ENCODE measurements at regions not wholly inside any gene's neighbourhood (a gene's known extent, or its start where the extent isn't known, plus 50 kb on each side); places are given as distances from the start of the nearest gene placed in this dataset.
"Not testable (repeated sequence)": the region's sequence is repeated elsewhere in the genome, so short reads cannot be mapped to it uniquely, and the experiment has no call there.

DNA sequence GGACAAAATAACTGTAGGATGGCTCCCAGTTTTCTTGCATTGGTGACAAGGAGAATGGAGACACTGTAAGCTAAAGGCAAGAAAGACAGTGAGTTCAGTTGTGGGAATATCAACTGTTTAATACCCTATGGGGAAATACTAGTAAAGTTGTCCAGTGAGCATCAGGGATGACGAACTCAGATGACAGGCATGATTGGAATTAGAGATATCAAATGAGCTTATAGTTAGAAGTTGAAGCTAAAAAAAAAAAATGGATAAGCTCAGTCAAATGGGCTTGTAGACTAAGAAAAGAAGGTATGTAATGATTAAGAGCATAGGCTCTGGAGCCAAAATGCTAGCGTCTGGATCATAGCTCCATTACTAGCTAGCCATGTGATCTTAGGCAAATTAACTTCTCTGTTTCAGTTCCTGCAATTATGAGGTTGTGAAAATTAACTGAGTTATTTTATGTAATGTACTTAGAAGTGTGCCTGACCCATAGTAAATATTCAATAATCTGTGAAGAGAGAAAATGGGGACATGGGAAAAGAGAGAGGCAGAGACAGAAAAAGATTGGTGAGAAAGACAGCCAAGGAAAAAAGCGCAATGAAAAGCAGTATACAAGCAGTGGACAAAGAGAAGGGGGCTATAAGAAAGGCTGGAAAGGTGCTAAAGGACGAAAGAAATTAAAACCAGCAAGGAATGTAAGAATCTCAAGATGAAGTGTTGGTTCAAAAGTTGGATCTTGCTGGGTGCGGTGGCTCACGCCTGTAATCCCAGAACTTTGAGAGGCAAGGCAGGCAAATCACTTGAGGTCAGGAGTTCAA is 95.7 kb upstream of the SLC39A10 start:
- no peak for TF ChIP-seq CTCF (IDR thresholded peaks at IDR 0.05)
- DNase-seq (ENCODE audit: low spot score) (no peak), ATAC-seq (ENCODE audit: low FRiP score) (no peak)

- no peak for DNase-seq (ENCODE audit: low spot score)
- TF ChIP-seq CTCF (IDR thresholded peaks at IDR 0.05) = no peak
- no peak for ATAC-seq (ENCODE audit: low FRiP score)
Measured at GRCh38 chr2:195560209-195560895, 96.7 kb upstream of the SLC39A10 start.

GRCh38 chr2:195559431-195559914 is 97.6 kb upstream of the SLC39A10 start:
- DNase-seq (ENCODE audit: low spot score) = no peak
- TF ChIP-seq CTCF (IDR thresholded peaks at IDR 0.05) = no peak
- no peak for ATAC-seq (ENCODE audit: low FRiP score)

DNA sequence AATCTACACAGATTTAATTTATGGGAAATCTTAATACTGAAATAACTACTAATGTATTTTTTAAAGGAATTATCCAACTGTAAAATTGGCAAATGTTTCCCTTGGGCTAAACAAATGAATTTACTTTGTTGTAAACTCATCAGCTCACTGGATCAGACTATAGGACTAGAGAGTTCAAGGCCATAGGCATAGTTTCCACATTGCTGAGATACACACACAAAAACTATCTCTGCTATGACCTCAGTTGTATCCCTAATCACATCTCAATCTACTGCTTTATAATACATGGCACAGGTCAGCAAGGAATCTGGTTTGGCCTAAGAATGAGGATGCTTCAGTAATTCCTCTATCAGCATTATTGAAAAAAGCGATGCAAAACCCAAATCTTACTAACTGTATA is 101.1 kb upstream of the SLC39A10 start:
- DNase-seq (ENCODE audit: low spot score) (no peak), ATAC-seq (ENCODE audit: low FRiP score) (no peak)
- no peak for TF ChIP-seq CTCF (IDR thresholded peaks at IDR 0.05)

GRCh38 chr2:195552581-195552980 is 104.4 kb upstream of the SLC39A10 start:
- no peak for ATAC-seq (ENCODE audit: low FRiP score)

DNA sequence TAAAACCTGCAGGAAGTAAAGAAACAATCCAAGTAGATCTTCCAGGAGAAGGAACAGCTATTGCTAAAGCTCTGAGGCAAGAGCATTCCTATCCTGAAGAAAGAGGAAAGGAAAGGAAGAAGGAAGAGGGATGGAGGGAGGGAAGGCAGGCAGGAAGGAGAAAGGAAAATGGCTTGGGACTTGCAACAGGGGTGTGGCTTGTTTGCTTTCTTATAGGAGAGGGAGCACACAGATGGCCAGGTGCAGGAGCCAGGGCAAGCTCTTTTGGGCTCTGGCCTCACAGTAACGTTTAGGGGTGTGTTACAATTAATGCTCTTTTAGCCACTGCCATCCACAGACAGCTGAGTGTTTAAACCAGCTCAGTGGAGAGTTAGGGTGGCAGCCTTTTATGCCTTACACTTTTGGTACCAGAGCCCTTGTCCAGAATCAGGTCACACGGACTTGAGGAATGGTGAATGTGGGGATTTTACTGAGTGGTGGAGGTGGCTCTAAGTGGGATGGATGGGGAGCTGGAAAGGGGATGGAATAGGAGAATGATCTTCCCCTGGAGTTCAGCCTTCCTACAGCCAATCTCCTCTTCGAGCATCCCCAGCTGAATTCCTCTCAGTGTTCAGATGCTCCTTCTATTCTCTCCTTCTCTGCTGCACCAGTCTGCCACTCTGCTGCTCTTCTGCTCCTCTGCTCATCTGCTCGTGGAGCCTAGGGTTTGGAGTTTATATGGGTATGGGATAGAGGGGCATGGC is 108.7 kb upstream of the SLC39A10 start:
- ATAC-seq (ENCODE audit: low FRiP score) = no peak
- no peak for TF ChIP-seq CTCF (IDR thresholded peaks at IDR 0.05)
- no peak for DNase-seq (ENCODE audit: low spot score)

More at GRCh38 chr2:195552581-195552980, 104.4 kb upstream of the SLC39A10 start:
- DNase-seq (ENCODE audit: low spot score) = no peak
- no peak for TF ChIP-seq CTCF (IDR thresholded peaks at IDR 0.05)

DNA sequence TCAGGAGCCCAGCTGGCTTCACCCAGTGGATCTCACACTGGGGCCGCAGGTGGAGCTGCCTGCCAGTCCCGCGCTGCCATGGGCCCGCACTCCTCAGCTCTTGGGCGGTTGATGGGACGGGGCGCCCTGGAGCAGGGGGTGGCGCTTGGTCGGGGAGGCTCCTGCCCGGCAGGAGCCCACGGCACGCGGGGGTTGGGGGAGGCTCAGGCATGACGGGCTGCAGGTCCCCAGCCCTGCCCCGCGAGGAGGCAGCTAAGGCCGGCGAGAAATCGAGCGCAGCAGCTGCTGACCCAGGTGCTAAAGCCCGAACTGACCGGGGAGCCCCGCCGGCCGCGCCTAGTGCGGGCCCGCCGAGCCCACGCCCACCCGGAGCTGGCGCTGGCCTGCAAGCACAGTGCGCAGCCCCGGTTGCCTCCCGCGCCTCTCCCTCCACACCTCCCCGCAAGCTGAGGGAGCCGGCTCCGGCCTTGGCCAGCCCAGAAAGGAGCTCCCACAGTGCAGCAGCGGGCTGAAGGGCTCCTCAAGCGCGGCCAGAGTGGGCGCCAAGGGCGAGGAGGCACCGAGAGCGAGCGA is 109.7 kb upstream of the SLC39A10 start:
- DNase-seq (ENCODE audit: low spot score); ATAC-seq (ENCODE audit: low FRiP score): not testable (repeated sequence)

All from omental fat pad (tissue), 3 donors.